ENCODE measurements at regions not wholly inside any gene's neighbourhood (a gene's known extent, or its start where the extent isn't known, plus 50 kb on each side); places are given as distances from the start of the nearest gene placed in this dataset.

DNA sequence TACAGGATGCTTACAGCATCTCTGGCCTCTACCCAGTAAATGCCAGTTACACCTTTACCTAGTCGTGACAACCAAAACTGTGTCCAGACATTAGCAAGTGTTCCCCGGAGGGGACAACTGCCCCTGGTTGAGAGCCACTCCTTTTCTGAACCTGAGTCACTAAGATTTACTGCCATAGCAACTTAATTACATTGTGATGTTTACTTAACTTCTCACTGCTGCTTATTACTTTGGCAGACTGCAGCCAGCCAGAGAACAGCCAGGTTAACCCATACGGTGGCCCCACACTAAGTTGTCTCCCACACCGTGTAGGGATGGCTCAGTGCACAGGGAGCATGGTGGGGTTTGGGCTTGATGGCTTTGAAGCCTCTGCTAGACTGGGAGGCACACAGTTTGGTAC lies 204.7 kb upstream of the SULF2 start:
- TF ChIP-seq, protein P1, sequence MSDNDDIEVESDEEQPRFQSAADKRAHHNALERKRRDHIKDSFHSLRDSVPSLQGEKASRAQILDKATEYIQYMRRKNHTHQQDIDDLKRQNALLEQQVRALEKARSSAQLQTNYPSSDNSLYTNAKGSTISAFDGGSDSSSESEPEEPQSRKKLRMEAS (IDR thresholded peaks at IDR 0.05), result no peak
- TF ChIP-seq TEAD4 (IDR thresholded peaks at IDR 0.05), result no peak
- TF ChIP-seq YY1 (IDR thresholded peaks at IDR 0.05; ENCODE audit: low read depth), result no peak
- TF ChIP-seq TAF1 (IDR thresholded peaks at IDR 0.05; ENCODE audit: low read depth), result no peak
- no peak for TF ChIP-seq EGR1 (IDR thresholded peaks at IDR 0.05)
- TF ChIP-seq NFIC (IDR thresholded peaks at IDR 0.05), result no peak
- TF ChIP-seq USF1 (IDR thresholded peaks at IDR 0.05), result no peak
- no peak for TF ChIP-seq EP300 (IDR thresholded peaks at IDR 0.05; ENCODE audit: borderline replicate concordance)
- no peak for TF ChIP-seq CEBPB (IDR thresholded peaks at IDR 0.05)
- TF ChIP-seq FOXM1 (IDR thresholded peaks at IDR 0.05; ENCODE audit: borderline replicate concordance, low read depth), result no peak
- no peak for TF ChIP-seq RAD21 (IDR thresholded peaks at IDR 0.05; ENCODE audit: low read depth)
- TF ChIP-seq TCF12 (IDR thresholded peaks at IDR 0.05; ENCODE audit: low read depth), result no peak
- TF ChIP-seq CREB1 (IDR thresholded peaks at IDR 0.05; ENCODE audit: low read depth), result no peak
- no peak for TF ChIP-seq REST (IDR thresholded peaks at IDR 0.05; ENCODE audit: low read depth)
- TF ChIP-seq ZBTB7A (IDR thresholded peaks at IDR 0.05; ENCODE audit: low read depth), result no peak

DNA sequence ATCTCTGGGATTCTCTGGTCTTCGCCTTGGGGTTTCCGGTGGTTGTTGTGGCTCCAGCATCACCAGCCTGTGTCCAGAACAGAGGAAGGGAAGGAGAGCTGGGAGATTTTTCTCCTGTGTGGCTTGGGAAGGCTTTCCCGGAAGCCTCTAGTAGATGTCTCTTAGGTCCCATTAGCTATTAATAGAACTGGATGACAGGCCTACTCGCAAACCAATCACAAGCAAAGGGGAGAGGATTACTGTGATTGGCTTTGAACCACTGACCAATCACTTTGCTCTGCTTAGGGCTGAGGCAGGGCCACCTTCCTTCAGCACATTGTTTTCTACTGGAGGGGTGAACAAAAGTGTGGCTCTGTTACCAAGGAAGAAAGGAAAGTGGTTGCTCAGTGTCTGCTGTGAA lies 203.4 kb upstream of the SULF2 start:
- TF ChIP-seq, protein P1 (IDR thresholded peaks at IDR 0.05), result no peak
- no peak for TF ChIP-seq NFIC (IDR thresholded peaks at IDR 0.05)
- TF ChIP-seq TEAD4 (IDR thresholded peaks at IDR 0.05), result no peak
- no peak for TF ChIP-seq RAD21 (IDR thresholded peaks at IDR 0.05; ENCODE audit: low read depth)
- no peak for TF ChIP-seq EGR1 (IDR thresholded peaks at IDR 0.05)
- no peak for TF ChIP-seq EP300 (IDR thresholded peaks at IDR 0.05; ENCODE audit: borderline replicate concordance)
- TF ChIP-seq USF1 (IDR thresholded peaks at IDR 0.05), result no peak
- TF ChIP-seq CEBPB (IDR thresholded peaks at IDR 0.05), result no peak
- TF ChIP-seq TCF12 (IDR thresholded peaks at IDR 0.05; ENCODE audit: low read depth), result no peak
- no peak for TF ChIP-seq YY1 (IDR thresholded peaks at IDR 0.05; ENCODE audit: low read depth)
- no peak for TF ChIP-seq CREB1 (IDR thresholded peaks at IDR 0.05; ENCODE audit: low read depth)
- TF ChIP-seq FOXM1 (IDR thresholded peaks at IDR 0.05; ENCODE audit: borderline replicate concordance, low read depth), result no peak
- no peak for TF ChIP-seq TAF1 (IDR thresholded peaks at IDR 0.05; ENCODE audit: low read depth)
- no peak for TF ChIP-seq ZBTB7A (IDR thresholded peaks at IDR 0.05; ENCODE audit: low read depth)

GRCh38 chr20:47985092-47985850 lies 200.0 kb upstream of the SULF2 start:
- TF ChIP-seq, protein P1 (IDR thresholded peaks at IDR 0.05), result no peak
- TF ChIP-seq CREB1 (IDR thresholded peaks at IDR 0.05; ENCODE audit: low read depth), result no peak

- TF ChIP-seq NFIC (IDR thresholded peaks at IDR 0.05) (no peak), TAF1 (IDR thresholded peaks at IDR 0.05; ENCODE audit: low read depth) (no peak), CEBPB (IDR thresholded peaks at IDR 0.05) (no peak), USF1 (IDR thresholded peaks at IDR 0.05) (no peak), RAD21 (IDR thresholded peaks at IDR 0.05; ENCODE audit: low read depth) (no peak), CREB1 (IDR thresholded peaks at IDR 0.05; ENCODE audit: low read depth) (no peak), EGR1 (IDR thresholded peaks at IDR 0.05) (no peak), YY1 (IDR thresholded peaks at IDR 0.05; ENCODE audit: low read depth) (no peak), ZBTB7A (IDR thresholded peaks at IDR 0.05; ENCODE audit: low read depth) (no peak), TEAD4 (IDR thresholded peaks at IDR 0.05) (no peak), FOXM1 (IDR thresholded peaks at IDR 0.05; ENCODE audit: borderline replicate concordance, low read depth) (no peak), TCF12 (IDR thresholded peaks at IDR 0.05; ENCODE audit: low read depth) (no peak), REST (IDR thresholded peaks at IDR 0.05; ENCODE audit: low read depth) (no peak), EP300 (IDR thresholded peaks at IDR 0.05; ENCODE audit: borderline replicate concordance) (no peak)
- TF ChIP-seq, protein P1 (IDR thresholded peaks at IDR 0.05), result no peak
These were observed 199.2 kb upstream of the SULF2 start for GRCh38 chr20:47984437-47984836.

All from Ishikawa (cell line).